Sigmoid colon (tissue), 6 donors: ENCODE measurements at regions not wholly inside any gene's neighbourhood (a gene's known extent, or its start where the extent isn't known, plus 50 kb on each side); places are given as distances from the start of the nearest gene placed in this dataset.

Source experiments
- DNase-seq: peaks from one replicate; pipeline ENCODE4 v3.0.0-alpha.2; 2019
- H3K27ac ChIP-seq, 4 donors: fragments of 200-600 bp; sonication (generic); one replicate each; pipeline ENCODE4 v1.5.1; 2016 to 2019; ENCODE audit warnings: mild to moderate bottlenecking in 1 of 4
- H3K27me3 ChIP-seq, 3 donors: fragments of 200-600 bp; sonication (generic); one replicate each; pipeline ENCODE4 v1.5.1; 2019; ENCODE audit warnings: mild to moderate bottlenecking in 1 of 3
- H3K36me3 ChIP-seq, 4 donors: fragments of 200-600 bp; sonication (generic); one replicate each; pipeline ENCODE4 v1.5.1; 2016 to 2019
- H3K4me1 ChIP-seq, 4 donors: fragments of 200-600 bp; sonication (generic); one replicate each; pipeline ENCODE4 v1.5.1; 2017 to 2019
- H3K4me3 ChIP-seq, 4 donors: fragments of 200-600 bp; sonication (generic); one replicate each; pipeline ENCODE4 v1.5.1; 2017 to 2019; ENCODE audit warnings: mild to moderate bottlenecking in 2 of 4, moderate library complexity in 1 of 4
- H3K9me3 ChIP-seq, 4 donors: fragments of 200-600 bp in 3 of 4; sonication (generic) in 3 of 4; one replicate each; pipeline versions ENCODE4 v1.5.1 to v1.6.1; 2013 to 2019
- CTCF ChIP-seq, 4 experiments: fragments of 450-650 bp in 3 of 4; fragments of 200-600 bp in 1 of 4; IDR thresholded peaks; one replicate each; pipeline ENCODE4 v1.5.1; 2016 to 2019; ENCODE audit warnings: antibody characterized with exemption in 4 of 4, mild to moderate bottlenecking in 3 of 4, moderate library complexity in 2 of 4
- EP300 ChIP-seq, 4 donors: sonication (generic); formaldehyde crosslinking; IDR thresholded peaks; one replicate each; pipeline ENCODE4 v1.6.1; 2017; ENCODE audit warnings: antibody characterized with exemption in 4 of 4
- POLR2A ChIP-seq, 2 donors: fragments of 450-650 bp; IDR thresholded peaks; one replicate each; pipeline ENCODE4 v1.6.1; 2016; ENCODE audit warnings: antibody characterized with exemption in 2 of 2, mild to moderate bottlenecking in 2 of 2, moderate library complexity in 2 of 2
- POLR2AphosphoS5 ChIP-seq, 4 donors: sonication (generic); formaldehyde crosslinking; IDR thresholded peaks; one replicate each; pipeline ENCODE4 v1.6.1; 2017; ENCODE audit warnings: antibody characterized with exemption in 4 of 4
- WGBS, 2 donors: extraction: QIAGEN DNeasy Blood & Tissue Kit; methylation state at CpG; one replicate each; pipeline ENCODE4 v1.1.7; 2013; 5-methylcytosine and 5-hydroxymethylcytosine counted together
- intact Hi-C: fragments of 100-400 bp; cut with DNase I; formaldehyde crosslinking; loops from one replicate; pipeline ENCODE4 v1.15.1; 2023
- donor health status: healthy with polysubstance abuse.
- donor health status: healthy.

GRCh38 chr3:168647582-168647981, 551.9 kb upstream of the GOLIM4 start:
- intact Hi-C loops, result no loop called here
- no peak overlapping the region for H3K4me3 ChIP-seq

GRCh38 chr3:168645180-168645579, 549.5 kb upstream of the GOLIM4 start:
- Histone ChIP-seq H3K36me3 (no peaks in the 10 kb centered on the region), H3K27me3 (no peaks in the 10 kb centered on the region), H3K4me1 (no peaks in the 10 kb centered on the region), H3K9me3 (no peaks in the 10 kb centered on the region), H3K27ac (no peak overlapping the region), H3K4me3 (no peak overlapping the region)
- intact Hi-C loops, result no loop called here
- TF ChIP-seq CTCF (IDR thresholded peaks at IDR 0.05), result no peak
- TF ChIP-seq POLR2AphosphoS5 (IDR thresholded peaks at IDR 0.05), result no peak
- no peak for TF ChIP-seq EP300 (IDR thresholded peaks at IDR 0.05)
- no peak for DNase-seq
- WGBS, 2 donors, result 70 to 81% methylated on average over 2 of the region's 2 CpGs

More at GRCh38 chr3:168647582-168647981, 551.9 kb upstream of the GOLIM4 start:
- H3K36me3 ChIP-seq, result no peaks in the 10 kb centered on the region
- H3K9me3 ChIP-seq, result no peaks in the 10 kb centered on the region
- no peak overlapping the region for H3K27ac ChIP-seq
- H3K27me3 ChIP-seq, result no peaks in the 10 kb centered on the region
- no peaks in the 10 kb centered on the region for H3K4me1 ChIP-seq
- TF ChIP-seq POLR2A (IDR thresholded peaks at IDR 0.05), result no peak
- TF ChIP-seq EP300 (IDR thresholded peaks at IDR 0.05), result no peak
- no peak for TF ChIP-seq CTCF (IDR thresholded peaks at IDR 0.05)
- TF ChIP-seq POLR2AphosphoS5 (IDR thresholded peaks at IDR 0.05), result no peak
- no peak for DNase-seq

- H3K27ac ChIP-seq, result no peak overlapping the region
- no peaks in the 10 kb centered on the region for H3K27me3 ChIP-seq
- no peak overlapping the region for H3K4me3 ChIP-seq
- no peaks in the 10 kb centered on the region for H3K4me1 ChIP-seq
- H3K36me3 ChIP-seq, result no peaks in the 10 kb centered on the region
- no peak for DNase-seq
- intact Hi-C loops, result no loop called here
- no peaks in the 10 kb centered on the region for H3K9me3 ChIP-seq
- no peak for TF ChIP-seq POLR2AphosphoS5 (IDR thresholded peaks at IDR 0.05)
- no peak for TF ChIP-seq CTCF (IDR thresholded peaks at IDR 0.05)
Observed at GRCh38 chr3:168628549-168628948, 532.8 kb upstream of the GOLIM4 start.

GRCh38 chr3:168625477-168625876, 529.8 kb upstream of the GOLIM4 start:
- no peak for TF ChIP-seq POLR2AphosphoS5 (IDR thresholded peaks at IDR 0.05)
- no peak for TF ChIP-seq CTCF (IDR thresholded peaks at IDR 0.05)
- TF ChIP-seq POLR2A (IDR thresholded peaks at IDR 0.05), result no peak
- no peak for TF ChIP-seq EP300 (IDR thresholded peaks at IDR 0.05)
- Histone ChIP-seq H3K27ac (no peak overlapping the region), H3K9me3 (no peaks in the 10 kb centered on the region), H3K4me3 (no peak overlapping the region), H3K27me3 (no peaks in the 10 kb centered on the region), H3K36me3 (no peaks in the 10 kb centered on the region), H3K4me1 (peaks cover 0 to 13% (median 9%) of the 10 kb centered on the region in 4 donors)
- DNase-seq, result no peak
- intact Hi-C loops, result no loop called here

GRCh38 chr3:168624892-168625448, 529.2 kb upstream of the GOLIM4 start:
- no peak for DNase-seq
- no peak for TF ChIP-seq POLR2AphosphoS5 (IDR thresholded peaks at IDR 0.05)
- TF ChIP-seq CTCF (IDR thresholded peaks at IDR 0.05), result no peak
- TF ChIP-seq EP300 (IDR thresholded peaks at IDR 0.05), result no peak
- no peak for TF ChIP-seq POLR2A (IDR thresholded peaks at IDR 0.05)
- H3K27me3 ChIP-seq, result no peaks in the 10 kb centered on the region
- H3K4me3 ChIP-seq, result no peak overlapping the region
- no peaks in the 10 kb centered on the region for H3K36me3 ChIP-seq
- 96 to 100% methylated on average over 1 of the region's 1 CpG for WGBS, 2 donors
- H3K27ac ChIP-seq, result no peak overlapping the region
- H3K9me3 ChIP-seq, result no peaks in the 10 kb centered on the region
- H3K4me1 ChIP-seq, result peaks cover 0 to 13% (median 9%) of the 10 kb centered on the region in 4 donors
- intact Hi-C loops, result no loop called here
